Heart left ventricle (tissue), 13 donors: ENCODE measurements at regions not wholly inside any gene's neighbourhood (a gene's known extent, or its start where the extent isn't known, plus 50 kb on each side); places are given as distances from the start of the nearest gene placed in this dataset.

Source experiments
- CTCF ChIP-seq, 12 donors: fragments of 200-600 bp; sonication (generic) in 4 of 12; IDR thresholded peaks; one replicate each; pipeline versions ENCODE4 v1.5.0 to v1.8.0; 2018 to 2022; ENCODE audit warnings: antibody characterized with exemption in 12 of 12, mild to moderate bottlenecking in 5 of 12
- POLR2A ChIP-seq, 2 donors: fragments of 450-650 bp; IDR thresholded peaks; one replicate each; pipeline ENCODE4 v1.6.1; 2017; ENCODE audit warnings: antibody characterized with exemption in 2 of 2, mild to moderate bottlenecking in 2 of 2, moderate library complexity in 2 of 2
- donor health status: ischemic (EF 13 %, LVEDD 7.1; RV severe dilation, severe dysfunction).
- donor health status: DM: no; HTN: yes; CAD: no.
- donor health status: DM: no; HTN: no; CAD: no.
- donor health status: ischemic (EF 25% LVEDD 6.9; RV normal size, moderate dysfunction).
- donor health status: ischemic (EF 25% LVEDD 5.7; RV mildly dilated, moderate dysfunction).
- donor health status: ischemic (EF 35%, LVEDD 5.7; RV mildly dilated, moderate dysfunction).
- donor health status: nonischemic (EF 11% LVEDD 7.7; RV severe dilation, severe dysfunction).
- donor health status: DM: yes; HTN: yes; CAD: no.
- donor health status: PGD.
- donor health status: ischemic (EF 29% LVEDD 5.4; RV normal size, mild dysfunction).
- donor health status: nonischemic (EF 23%, LVEDD 6.1; RV moderate dilation, normal function).

GRCh38 chr7:155386608-155387007 lies 71.3 kb upstream of the EN2 start:
- no peak for TF ChIP-seq CTCF (IDR thresholded peaks at IDR 0.05)
- TF ChIP-seq POLR2A (IDR thresholded peaks at IDR 0.05) = no peak
